ENCODE measurements at regions not wholly inside any gene's neighbourhood (a gene's known extent, or its start where the extent isn't known, plus 50 kb on each side); places are given as distances from the start of the nearest gene placed in this dataset.

DNA sequence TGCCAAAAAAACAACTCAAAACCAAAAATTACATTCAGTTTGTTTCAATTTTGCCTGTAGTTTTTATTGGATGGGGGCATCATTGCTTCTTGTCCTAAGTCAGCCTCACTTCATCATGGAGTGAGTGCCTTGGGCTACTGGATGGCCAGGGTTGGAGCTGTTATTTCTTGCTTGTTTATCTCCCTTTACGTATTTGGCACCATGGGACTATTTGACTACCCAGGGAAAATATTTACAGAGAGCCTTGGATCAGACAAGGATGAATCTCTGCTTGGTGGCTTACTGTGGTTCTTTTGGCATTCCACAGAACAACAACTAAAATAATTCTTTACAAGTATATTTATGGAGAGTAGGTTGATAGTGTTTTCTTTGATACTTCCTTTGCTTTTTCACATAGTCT, 160.8 kb upstream of the SEL1L start:
- TF ChIP-seq POLR2A (IDR thresholded peaks at IDR 0.05) = no peak
- TF ChIP-seq CTCF (IDR thresholded peaks at IDR 0.05) = no peak
- TF ChIP-seq POLR2AphosphoS5 (IDR thresholded peaks at IDR 0.05; ENCODE audit: insufficient read depth in 1 of 2, low read depth in 1 of 2) = no peak

All from vagina (tissue), 2 donors.